HTR-8/SVneo (cell line): ENCODE measurements at regions not wholly inside any gene's neighbourhood (a gene's known extent, or its start where the extent isn't known, plus 50 kb on each side); places are given as distances from the start of the nearest gene placed in this dataset.
"Not testable (repeated sequence)": the region's sequence is repeated elsewhere in the genome, so short reads cannot be mapped to it uniquely, and the experiment has no call there.

Experiments
- DNase-seq: peaks from one replicate; pipeline ENCODE4 v3.0.0; 2011; ENCODE audit warnings: low spot score, mixed read lengths; ENCODE audit not compliant: insufficient read length
- FAIRE-seq: peaks from 2 replicates; lab custom pipeline; 2011; peaks lifted over from hg19 to GRCh38; lab: Jason Lieb, UNC

GRCh38 chr5:23451156-23451555 lies 56.3 kb upstream of the PRDM9 start:
- FAIRE-seq = no peak
- no peak for DNase-seq

GRCh38 chr5:23450187-23450586 lies 57.2 kb upstream of the PRDM9 start:
- FAIRE-seq = no peak
- DNase-seq = no peak

- FAIRE-seq = peak; percentile 20
- no peak for DNase-seq
Observed at GRCh38 chr5:23448627-23449026, 58.8 kb upstream of the PRDM9 start.

- no peak for DNase-seq
- no peak for FAIRE-seq
Observed at GRCh38 chr5:23446424-23446823, 61.0 kb upstream of the PRDM9 start.

GRCh38 chr5:23445573-23445972 lies 61.8 kb upstream of the PRDM9 start:
- FAIRE-seq (no peak), DNase-seq (no peak)

- FAIRE-seq (peak; percentile 31), DNase-seq (no peak)
Observed at GRCh38 chr5:23440703-23441102, 66.7 kb upstream of the PRDM9 start.

- DNase-seq = no peak
- FAIRE-seq = no peak
Observed at GRCh38 chr5:23437011-23437410, 70.4 kb upstream of the PRDM9 start.

- peak; percentile 38 for FAIRE-seq
- no peak for DNase-seq
Observed at GRCh38 chr5:23433534-23434315, 73.7 kb upstream of the PRDM9 start.

GRCh38 chr5:23428705-23429104 lies 78.7 kb upstream of the PRDM9 start:
- FAIRE-seq = no peak

GRCh38 chr5:23420214-23420613 lies 87.2 kb upstream of the PRDM9 start:
- not testable (repeated sequence) for FAIRE-seq, DNase-seq

More at GRCh38 chr5:23428705-23429104, 78.7 kb upstream of the PRDM9 start:
- DNase-seq = no peak

- FAIRE-seq (no peak), DNase-seq (peak; percentile 30)
Observed at GRCh38 chr5:23419115-23419514, 88.3 kb upstream of the PRDM9 start.

- no peak for FAIRE-seq
- no peak for DNase-seq
Observed at GRCh38 chr5:23412515-23412914, 94.9 kb upstream of the PRDM9 start.

GRCh38 chr5:23411994-23412393 lies 95.4 kb upstream of the PRDM9 start:
- no peak for FAIRE-seq
- no peak for DNase-seq

GRCh38 chr5:23411200-23411599 lies 96.2 kb upstream of the PRDM9 start:
- no peak for DNase-seq
- FAIRE-seq = no peak

- not testable (repeated sequence) for FAIRE-seq, DNase-seq
Observed at GRCh38 chr5:23410775-23411174, 96.6 kb upstream of the PRDM9 start.

- DNase-seq (no peak), FAIRE-seq (no peak)
Observed at GRCh38 chr5:23405316-23406068, 101.9 kb upstream of the PRDM9 start.

- FAIRE-seq = no peak
- no peak for DNase-seq
Observed at GRCh38 chr5:23402585-23402984, 104.8 kb upstream of the PRDM9 start.

- FAIRE-seq (peak; percentile 13), DNase-seq (no peak)
Observed at GRCh38 chr5:23400951-23401350, 106.5 kb upstream of the PRDM9 start.

GRCh38 chr5:23396346-23396745 lies 111.1 kb upstream of the PRDM9 start:
- no peak for FAIRE-seq
- DNase-seq = no peak

GRCh38 chr5:23389291-23390101 lies 117.9 kb upstream of the PRDM9 start:
- FAIRE-seq = no peak
- no peak for DNase-seq

GRCh38 chr5:23385036-23385435 lies 122.4 kb upstream of the PRDM9 start:
- FAIRE-seq = no peak

More at GRCh38 chr5:23385036-23385435, 122.4 kb upstream of the PRDM9 start:
- no peak for DNase-seq
